SH-SY5Y (cell line): ENCODE measurements at regions not wholly inside any gene's neighbourhood (a gene's known extent, or its start where the extent isn't known, plus 50 kb on each side); places are given as distances from the start of the nearest gene placed in this dataset.

Experiments used
- GATA2 ChIP-seq: IDR thresholded peaks from 2 replicates; pipeline ENCODE4 v1.6.1; 2011; ENCODE audit warnings: mild to moderate bottlenecking, low read depth, low read length
- GATA3 ChIP-seq: IDR thresholded peaks from 2 replicates; pipeline ENCODE4 v1.6.1; 2011; ENCODE audit warnings: low read depth, mild to moderate bottlenecking, low read length, moderate library complexity

DNA sequence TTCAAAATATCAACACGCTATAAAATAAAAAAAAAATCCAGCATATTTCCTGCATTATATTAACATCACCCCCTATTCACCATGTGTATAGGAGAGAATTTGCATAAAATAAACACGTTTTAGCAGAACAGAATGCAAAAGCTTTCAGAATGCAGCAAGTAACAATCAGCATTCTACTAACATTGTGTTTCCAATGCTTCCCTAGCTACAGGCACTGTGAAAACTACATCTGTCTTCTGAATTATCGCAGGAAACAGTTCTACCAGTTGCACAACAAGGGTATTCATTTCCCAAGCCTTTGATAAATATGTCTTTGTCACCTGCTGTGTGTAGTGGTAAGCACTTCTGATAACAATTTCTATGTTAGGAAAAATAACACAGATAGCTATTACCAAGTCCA lies 1015.8 kb downstream of the CDH18 start:
- no peak for TF ChIP-seq GATA2
- TF ChIP-seq GATA3: no peak
